ENCODE measurements at regions not wholly inside any gene's neighbourhood (a gene's known extent, or its start where the extent isn't known, plus 50 kb on each side); places are given as distances from the start of the nearest gene placed in this dataset.

- H3K4me2 ChIP-seq (ENCODE audit: low read length): no peak overlapping the region
- no peaks in the 10 kb centered on the region for H3K4me1 ChIP-seq (ENCODE audit: control insufficient read depth, insufficient read depth, low read length)
- no peaks in the 10 kb centered on the region for H3K27me3 ChIP-seq (ENCODE audit: control insufficient read depth, insufficient read depth, low read length)
- no peak overlapping the region for H3K4me3 ChIP-seq (ENCODE audit: low read length)
- H3K36me3 ChIP-seq (ENCODE audit: insufficient read depth, low read length): no peaks in the 10 kb centered on the region
- H3K9ac ChIP-seq (ENCODE audit: low read depth, low read length): no peak overlapping the region
- H3K9me3 ChIP-seq (replicated peaks; ENCODE audit: low read length): no peaks in the 10 kb centered on the region
These were observed 123.5 kb upstream of the NDP start for GRCh38 chrX:44096666-44097065.

- Histone ChIP-seq H3K9me3 (replicated peaks; ENCODE audit: low read length) (no peaks in the 10 kb centered on the region), H3K4me3 (ENCODE audit: low read length) (no peak overlapping the region), H3K4me1 (ENCODE audit: control insufficient read depth, insufficient read depth, low read length) (no peaks in the 10 kb centered on the region), H3K4me2 (ENCODE audit: low read length) (no peak overlapping the region), H3K36me3 (ENCODE audit: insufficient read depth, low read length) (no peaks in the 10 kb centered on the region), H3K9ac (ENCODE audit: low read depth, low read length) (no peak overlapping the region), H3K27me3 (ENCODE audit: control insufficient read depth, insufficient read depth, low read length) (peaks cover 4% of the 10 kb centered on the region)
These were observed 121.8 kb upstream of the NDP start for GRCh38 chrX:44094821-44095530.

- H3K4me2 ChIP-seq (ENCODE audit: low read length): no peak overlapping the region
- H3K4me1 ChIP-seq (ENCODE audit: control insufficient read depth, insufficient read depth, low read length): no peaks in the 10 kb centered on the region
- no peaks in the 10 kb centered on the region for H3K36me3 ChIP-seq (ENCODE audit: insufficient read depth, low read length)
- H3K9ac ChIP-seq (ENCODE audit: low read depth, low read length): no peak overlapping the region
- H3K27me3 ChIP-seq (ENCODE audit: control insufficient read depth, insufficient read depth, low read length): peaks cover 5% of the 10 kb centered on the region
- no peaks in the 10 kb centered on the region for H3K9me3 ChIP-seq (replicated peaks; ENCODE audit: low read length)
- no peak overlapping the region for H3K4me3 ChIP-seq (ENCODE audit: low read length)
These were observed 120.2 kb upstream of the NDP start for GRCh38 chrX:44093431-44093830.

- H3K4me3 ChIP-seq (ENCODE audit: low read length): no peak overlapping the region
- no peaks in the 10 kb centered on the region for H3K9me3 ChIP-seq (replicated peaks; ENCODE audit: low read length)
- peaks cover 5% of the 10 kb centered on the region for H3K27me3 ChIP-seq (ENCODE audit: control insufficient read depth, insufficient read depth, low read length)
- no peaks in the 10 kb centered on the region for H3K36me3 ChIP-seq (ENCODE audit: insufficient read depth, low read length)
- no peak overlapping the region for H3K9ac ChIP-seq (ENCODE audit: low read depth, low read length)
- no peak overlapping the region for H3K4me2 ChIP-seq (ENCODE audit: low read length)
- no peaks in the 10 kb centered on the region for H3K4me1 ChIP-seq (ENCODE audit: control insufficient read depth, insufficient read depth, low read length)
These were observed 119.6 kb upstream of the NDP start for GRCh38 chrX:44092778-44093177.

- Histone ChIP-seq H3K27me3 (ENCODE audit: control insufficient read depth, insufficient read depth, low read length) (peaks cover 5% of the 10 kb centered on the region), H3K36me3 (ENCODE audit: insufficient read depth, low read length) (no peaks in the 10 kb centered on the region), H3K9ac (ENCODE audit: low read depth, low read length) (no peak overlapping the region), H3K4me1 (ENCODE audit: control insufficient read depth, insufficient read depth, low read length) (no peaks in the 10 kb centered on the region), H3K4me2 (ENCODE audit: low read length) (no peak overlapping the region), H3K9me3 (replicated peaks; ENCODE audit: low read length) (no peaks in the 10 kb centered on the region), H3K4me3 (ENCODE audit: low read length) (no peak overlapping the region)
These were observed 115.4 kb upstream of the NDP start for GRCh38 chrX:44088510-44089144.

GRCh38 chrX:44085209-44085608 lies 112.0 kb upstream of the NDP start:
- Histone ChIP-seq H3K9me3 (replicated peaks; ENCODE audit: low read length) (no peaks in the 10 kb centered on the region), H3K36me3 (ENCODE audit: insufficient read depth, low read length) (no peaks in the 10 kb centered on the region), H3K4me3 (ENCODE audit: low read length) (no peak overlapping the region), H3K27me3 (ENCODE audit: control insufficient read depth, insufficient read depth, low read length) (peaks cover 3% of the 10 kb centered on the region), H3K4me2 (ENCODE audit: low read length) (no peak overlapping the region), H3K9ac (ENCODE audit: low read depth, low read length) (no peak overlapping the region), H3K4me1 (ENCODE audit: control insufficient read depth, insufficient read depth, low read length) (no peaks in the 10 kb centered on the region)

GRCh38 chrX:44082829-44083228 lies 109.6 kb upstream of the NDP start:
- Histone ChIP-seq H3K9me3 (replicated peaks; ENCODE audit: low read length) (no peaks in the 10 kb centered on the region), H3K9ac (ENCODE audit: low read depth, low read length) (no peak overlapping the region), H3K4me3 (ENCODE audit: low read length) (no peak overlapping the region), H3K36me3 (ENCODE audit: insufficient read depth, low read length) (no peaks in the 10 kb centered on the region), H3K27me3 (ENCODE audit: control insufficient read depth, insufficient read depth, low read length) (no peaks in the 10 kb centered on the region), H3K4me1 (ENCODE audit: control insufficient read depth, insufficient read depth, low read length) (no peaks in the 10 kb centered on the region), H3K4me2 (ENCODE audit: low read length) (no peak overlapping the region)

GRCh38 chrX:44080083-44080482 lies 106.9 kb upstream of the NDP start:
- no peaks in the 10 kb centered on the region for H3K4me1 ChIP-seq (ENCODE audit: control insufficient read depth, insufficient read depth, low read length)
- H3K9me3 ChIP-seq (replicated peaks; ENCODE audit: low read length): no peaks in the 10 kb centered on the region
- no peak overlapping the region for H3K4me2 ChIP-seq (ENCODE audit: low read length)
- no peaks in the 10 kb centered on the region for H3K36me3 ChIP-seq (ENCODE audit: insufficient read depth, low read length)
- H3K9ac ChIP-seq (ENCODE audit: low read depth, low read length): no peak overlapping the region
- H3K4me3 ChIP-seq (ENCODE audit: low read length): no peak overlapping the region
- no peaks in the 10 kb centered on the region for H3K27me3 ChIP-seq (ENCODE audit: control insufficient read depth, insufficient read depth, low read length)

GRCh38 chrX:44072631-44073030 lies 99.4 kb upstream of the NDP start:
- Histone ChIP-seq H3K4me1 (ENCODE audit: control insufficient read depth, insufficient read depth, low read length) (peaks cover 12% of the 10 kb centered on the region), H3K9ac (ENCODE audit: low read depth, low read length) (no peak overlapping the region), H3K9me3 (replicated peaks; ENCODE audit: low read length) (no peaks in the 10 kb centered on the region), H3K36me3 (ENCODE audit: insufficient read depth, low read length) (no peaks in the 10 kb centered on the region), H3K4me3 (ENCODE audit: low read length) (no peak overlapping the region), H3K4me2 (ENCODE audit: low read length) (no peak overlapping the region), H3K27me3 (ENCODE audit: control insufficient read depth, insufficient read depth, low read length) (no peaks in the 10 kb centered on the region)

- no peak overlapping the region for H3K9ac ChIP-seq (ENCODE audit: low read depth, low read length)
- H3K4me3 ChIP-seq (ENCODE audit: low read length): no peak overlapping the region
- peaks cover 12% of the 10 kb centered on the region for H3K4me1 ChIP-seq (ENCODE audit: control insufficient read depth, insufficient read depth, low read length)
- no peaks in the 10 kb centered on the region for H3K9me3 ChIP-seq (replicated peaks; ENCODE audit: low read length)
- H3K27me3 ChIP-seq (ENCODE audit: control insufficient read depth, insufficient read depth, low read length): no peaks in the 10 kb centered on the region
- no peaks in the 10 kb centered on the region for H3K36me3 ChIP-seq (ENCODE audit: insufficient read depth, low read length)
- H3K4me2 ChIP-seq (ENCODE audit: low read length): peak overlapping the region; percentile 31
These were observed 98.8 kb upstream of the NDP start for GRCh38 chrX:44071847-44072551.

- H3K9me3 ChIP-seq (replicated peaks; ENCODE audit: low read length): no peaks in the 10 kb centered on the region
- peaks cover 12% of the 10 kb centered on the region for H3K4me1 ChIP-seq (ENCODE audit: control insufficient read depth, insufficient read depth, low read length)
- no peaks in the 10 kb centered on the region for H3K27me3 ChIP-seq (ENCODE audit: control insufficient read depth, insufficient read depth, low read length)
- H3K9ac ChIP-seq (ENCODE audit: low read depth, low read length): no peak overlapping the region
- H3K4me3 ChIP-seq (ENCODE audit: low read length): no peak overlapping the region
- peak overlapping the region; percentile 31 for H3K4me2 ChIP-seq (ENCODE audit: low read length)
- no peaks in the 10 kb centered on the region for H3K36me3 ChIP-seq (ENCODE audit: insufficient read depth, low read length)
These were observed 98.0 kb upstream of the NDP start for GRCh38 chrX:44071070-44071645.
